HepG2 (cell line): ENCODE measurements at regions not wholly inside any gene's neighbourhood (a gene's known extent, or its start where the extent isn't known, plus 50 kb on each side); places are given as distances from the start of the nearest gene placed in this dataset.

Source experiments
- ATAC-seq: fragments of 200-7000 bp; cut with Tn5 transposase; 3 replicates; pipeline ENCODE4 v1.9.1; 2020; ENCODE audit warnings: mild to moderate bottlenecking, moderate library complexity
- BruUV-seq: library from RNA; stranded (reverse); fragments of 400-500 nt; replicated peaks from 2 replicates; lab custom pipeline; 2021; lab: Mats Ljungman, UMichigan
- CTCF ChIA-PET: fragments of 300-600 bp; formaldehyde crosslinking; extraction: SDS; loops from one replicate; lab custom pipeline; 2021; ENCODE audit warnings: low total read pairs, inconsistent platforms, low intra/inter-chr PET ratio; lab: Yijun Ruan, JAX
- POLR2A ChIA-PET: fragments of 350-600 bp; sonication (Branson Sonifier 250); formaldehyde crosslinking; loops from one replicate; lab custom pipeline; 2020; ENCODE audit warnings: antibody characterized with exemption, inconsistent platforms; lab: Yijun Ruan, JAX
- DNase-seq: peaks from one replicate; pipeline ENCODE4 v3.0.0-alpha.2; 2015; ENCODE audit warnings: low spot score
- FAIRE-seq: peaks from 3 replicates; lab custom pipeline; 2011; peaks lifted over from hg19 to GRCh38; lab: Jason Lieb, UNC
- H2AFZ ChIP-seq: one replicate; pipeline ENCODE4 v1.6.1; 2011; ENCODE audit warnings: low read length, inconsistent platforms
- H3K27ac ChIP-seq: fragments of 300-600 bp; 3 replicates; pipeline ENCODE4 v1.8.0; 2011; ENCODE audit warnings: mixed run types, mild to moderate bottlenecking, mixed read lengths, low read length, inconsistent platforms; ENCODE audit not compliant: insufficient read depth; ENCODE audit errors: extremely low read length
- H3K27me3 ChIP-seq, 2 experiments: fragments of 200-600 bp in 1 of 2; 2 replicates in 1 of 2; 3 replicates in 1 of 2; pipeline versions ENCODE4 v1.6.0 to v1.8.0; 2011; ENCODE audit warnings: low read length in 2 of 2, mild to moderate bottlenecking in 2 of 2, moderate library complexity in 2 of 2, inconsistent platforms in 1 of 2; ENCODE audit not compliant: insufficient read depth in 2 of 2, control insufficient read depth in 1 of 2
- H3K36me3 ChIP-seq, 2 experiments: fragments of 200-600 bp in 1 of 2; replicated peaks in 1 of 2; 2 replicates in 1 of 2; 3 replicates in 1 of 2; pipeline versions ENCODE4 v1.5.1 to v1.8.0; 2011; ENCODE audit warnings: low read length in 2 of 2, inconsistent platforms in 1 of 2; ENCODE audit not compliant: insufficient read depth in 2 of 2, control insufficient read depth in 1 of 2
- H3K4me1 ChIP-seq: 2 replicates; pipeline ENCODE4 v1.5.1; 2012; ENCODE audit warnings: low read length, inconsistent platforms; ENCODE audit not compliant: insufficient read depth
- H3K4me2 ChIP-seq: 2 replicates; pipeline ENCODE4 v1.6.0; 2011; ENCODE audit warnings: low read depth, low read length, inconsistent platforms
- H3K4me3 ChIP-seq, 3 experiments: fragments of 200-600 bp in 1 of 3; sonication (generic), shearing (Covaris generic) in 1 of 3; replicated peaks in 1 of 3; 2 replicates each; pipeline ENCODE4 v1.5.1; 2011 to 2016; ENCODE audit warnings: low read length in 3 of 3, inconsistent platforms in 2 of 3, low read depth in 2 of 3, mild to moderate bottlenecking in 2 of 3, control low read depth in 1 of 3, mixed read lengths in 1 of 3; ENCODE audit not compliant: insufficient read depth in 1 of 3
- H3K79me2 ChIP-seq: one replicate; pipeline ENCODE4 v1.6.1; 2011; ENCODE audit warnings: low read length, inconsistent platforms; ENCODE audit not compliant: insufficient read depth
- H3K9ac ChIP-seq: 2 replicates; pipeline ENCODE4 v1.6.0; 2011; ENCODE audit warnings: mild to moderate bottlenecking, low read depth, low read length, inconsistent platforms; ENCODE audit not compliant: insufficient read depth
- H3K9me3 ChIP-seq: 2 replicates; pipeline ENCODE4 v1.5.1; 2012; ENCODE audit warnings: mild to moderate bottlenecking, low read length
- H4K20me1 ChIP-seq: 2 replicates; pipeline ENCODE4 v1.6.0; 2011; ENCODE audit warnings: inconsistent platforms, mild to moderate bottlenecking, low read length, moderate library complexity; ENCODE audit not compliant: insufficient read depth
- GMEB2 ChIP-seq: IDR thresholded peaks from 2 replicates; pipeline ENCODE4 v1.6.1; 2016; ENCODE audit warnings: missing biosample characterization, missing genetic modification reagents, low read depth
- HDAC6 ChIP-seq: fragments of 200-600 bp; sonication (generic); IDR thresholded peaks from 2 replicates; pipeline ENCODE4 v1.7.0; 2017; ENCODE audit warnings: mild to moderate bottlenecking, antibody characterized with exemption, low read length, low read depth
- HOXA3 ChIP-seq: sonication (generic); formaldehyde crosslinking; IDR thresholded peaks from 2 replicates; pipeline ENCODE4 v1.5.0; 2020; ENCODE audit warnings: missing genetic modification reagents
- JUNB ChIP-seq: sonication (generic); formaldehyde crosslinking; IDR thresholded peaks from 2 replicates; pipeline ENCODE4 v1.8.0; 2022; ENCODE audit warnings: missing genetic modification reagents, mild to moderate bottlenecking, borderline replicate concordance
- KLF11 ChIP-seq: IDR thresholded peaks from 2 replicates; pipeline ENCODE4 v1.6.1; 2016; ENCODE audit warnings: missing compliant biosample characterization
- MATR3 ChIP-seq: sonication (generic); formaldehyde crosslinking; IDR thresholded peaks from 2 replicates; pipeline ENCODE4 v1.4.0; 2020; ENCODE audit warnings: missing genetic modification reagents
- MIXL1 ChIP-seq: IDR thresholded peaks from 2 replicates; pipeline ENCODE4 v1.6.1; 2016
- MTA1 ChIP-seq: sonication (generic); formaldehyde crosslinking; IDR thresholded peaks from 2 replicates; pipeline ENCODE4 v1.4.0; 2020; ENCODE audit warnings: missing genetic modification reagents, mild to moderate bottlenecking, borderline replicate concordance
- NR2F6 ChIP-seq, 2 experiments: IDR thresholded peaks; 2 replicates each; pipeline ENCODE4 v1.6.1; 2016; ENCODE audit warnings: antibody characterized with exemption in 1 of 2, mild to moderate bottlenecking in 1 of 2
- SP4 ChIP-seq: sonication (generic); formaldehyde crosslinking; IDR thresholded peaks from 2 replicates; pipeline ENCODE4 v1.8.1; 2023; ENCODE audit warnings: mild to moderate bottlenecking, missing genetic modification reagents
- TGIF2 ChIP-seq: IDR thresholded peaks from 2 replicates; pipeline ENCODE4 v1.6.1; 2016; ENCODE audit warnings: control low read depth, missing compliant biosample characterization
- ZBTB25 ChIP-seq: IDR thresholded peaks from 2 replicates; pipeline ENCODE4 v1.6.1; 2018; ENCODE audit warnings: missing genetic modification reagents
- ZBTB7A ChIP-seq: sonication (generic); formaldehyde crosslinking; IDR thresholded peaks from 2 replicates; pipeline ENCODE4 v1.8.0; 2022; ENCODE audit warnings: mild to moderate bottlenecking, missing genetic modification reagents
- ZNF530 ChIP-seq: sonication (generic); formaldehyde crosslinking; IDR thresholded peaks from 2 replicates; pipeline ENCODE4 v1.5.0; 2020; ENCODE audit warnings: low read depth, mild to moderate bottlenecking, missing genetic modification reagents
- ZNF552 ChIP-seq: sonication (generic); formaldehyde crosslinking; IDR thresholded peaks from 2 replicates; pipeline ENCODE4 v1.9.0; 2022; ENCODE audit warnings: missing genetic modification reagents, mild to moderate bottlenecking, borderline replicate concordance
- ZNF562 ChIP-seq: sonication (generic); formaldehyde crosslinking; IDR thresholded peaks from 2 replicates; pipeline ENCODE4 v1.8.0; 2022; ENCODE audit warnings: missing genetic modification reagents, borderline replicate concordance
- ZNF740 ChIP-seq: sonication (generic); formaldehyde crosslinking; IDR thresholded peaks from 2 replicates; pipeline ENCODE4 v1.4.0; 2020; ENCODE audit warnings: missing genetic modification reagents
- ZNF83 ChIP-seq: sonication (generic); formaldehyde crosslinking; IDR thresholded peaks from 2 replicates; pipeline ENCODE4 v1.4.0; 2020; ENCODE audit warnings: missing genetic modification reagents, mild to moderate bottlenecking, borderline replicate concordance
- WGBS: methylation state at CpG from one replicate; pipeline ENCODE4 v1.1.6; 2017; ENCODE audit warnings: low lambda C conversion rate; 5-methylcytosine and 5-hydroxymethylcytosine counted together
- in situ Hi-C: cut with HindIII; loops from 2 replicates; pipeline ENCODE4 v1.10.0; 2017; ENCODE audit warnings: low pct_unique_long_range_greater_than_20kb; ENCODE audit not compliant: extremely low pct_ligation_motif_present
- intact Hi-C: fragments of 100-400 bp; cut with micrococcal nuclease; formaldehyde crosslinking; loops from one replicate; pipeline ENCODE4 v1.10.0; 2022; ENCODE audit not compliant: unreplicated experiment
- TF ChIP-seq, protein P1 (sequence below): sonication (generic); formaldehyde crosslinking; IDR thresholded peaks from 2 replicates; pipeline ENCODE4 v1.9.0; 2021; ENCODE audit warnings: missing genetic modification reagents, borderline replicate concordance

DNA sequence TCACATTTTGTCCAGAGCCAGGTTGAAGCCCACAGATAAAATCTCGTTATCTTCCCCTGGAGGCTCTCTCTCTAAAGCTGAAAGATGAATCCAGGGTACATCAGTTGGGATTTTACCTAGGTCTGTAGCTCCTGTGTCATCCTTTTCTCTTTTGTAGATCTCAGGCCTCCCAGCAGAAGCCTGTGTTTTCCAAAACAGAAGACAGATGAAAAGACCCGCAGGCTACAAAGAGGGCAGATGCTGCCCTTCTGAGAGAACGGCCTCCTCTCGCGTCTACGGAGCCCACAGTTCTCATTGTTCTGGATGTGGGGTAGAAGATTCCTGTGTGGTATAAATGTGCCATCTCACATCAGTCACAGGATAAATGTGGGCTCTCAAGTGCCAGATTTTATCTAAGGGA, 139.5 kb downstream of the SUCLG1 start:
- H3K9me3 ChIP-seq = no peaks in the 10 kb centered on the region
- intact Hi-C loops = loop anchor here (10.0 kb wide), 1 partner anchor 315 kb away; no protein-coding TSS in a partner anchor
- BruUV-seq = no TSS peak
- H3K9ac ChIP-seq = no peak overlapping the region
- H3K36me3 ChIP-seq = no peaks in the 10 kb centered on the region
- H2AFZ ChIP-seq = no peak overlapping the region
- TF ChIP-seq MTA1 (CRISPR knock-in tag) (no peak), ZNF83 (CRISPR knock-in tag) (no peak), KLF11 (CRISPR knock-in tag) (no peak), ZNF740 (CRISPR knock-in tag) (no peak), TGIF2 (CRISPR knock-in tag) (no peak), NR2F6 (IDR thresholded peaks at IDR 0.05) (no peak), NR2F6 (CRISPR knock-in tag; IDR thresholded peaks at IDR 0.05) (no peak), HDAC6 (no peak), ZBTB25 (CRISPR knock-in tag) (no peak), ZBTB7A (no peak), JUNB (no peak), ZNF552 (CRISPR knock-in tag) (no peak), SP4 (CRISPR knock-in tag) (no peak), ZNF530 (CRISPR knock-in tag) (no peak), ZNF562 (CRISPR knock-in tag) (no peak), HOXA3 (CRISPR knock-in tag) (no peak), GMEB2 (no peak), MIXL1 (no peak), MATR3 (CRISPR knock-in tag) (no peak)
- TF ChIP-seq, protein P1, sequence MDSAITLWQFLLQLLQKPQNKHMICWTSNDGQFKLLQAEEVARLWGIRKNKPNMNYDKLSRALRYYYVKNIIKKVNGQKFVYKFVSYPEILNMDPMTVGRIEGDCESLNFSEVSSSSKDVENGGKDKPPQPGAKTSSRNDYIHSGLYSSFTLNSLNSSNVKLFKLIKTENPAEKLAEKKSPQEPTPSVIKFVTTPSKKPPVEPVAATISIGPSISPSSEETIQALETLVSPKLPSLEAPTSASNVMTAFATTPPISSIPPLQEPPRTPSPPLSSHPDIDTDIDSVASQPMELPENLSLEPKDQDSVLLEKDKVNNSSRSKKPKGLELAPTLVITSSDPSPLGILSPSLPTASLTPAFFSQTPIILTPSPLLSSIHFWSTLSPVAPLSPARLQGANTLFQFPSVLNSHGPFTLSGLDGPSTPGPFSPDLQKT (CRISPR knock-in tag) = no peak
- ChIA-PET CTCF (no interaction called here), POLR2A (no interaction called here)
- H3K27me3 ChIP-seq = no peaks in the 10 kb centered on the region
- in situ Hi-C loops = no loop called here
- H3K4me3 ChIP-seq = no peak overlapping the region
- WGBS = 75% methylated on average over 6 of the region's 6 CpGs
- H4K20me1 ChIP-seq = no peaks in the 10 kb centered on the region
- no peak overlapping the region for H3K4me2 ChIP-seq
- DNase-seq = no peak
- H3K79me2 ChIP-seq = no peaks in the 10 kb centered on the region
- ATAC-seq = no peak
- H3K27ac ChIP-seq = no peak overlapping the region
- no peak for FAIRE-seq
- H3K4me1 ChIP-seq = no peaks in the 10 kb centered on the region
